ENCODE measurements at regions not wholly inside any gene's neighbourhood (a gene's known extent, or its start where the extent isn't known, plus 50 kb on each side); places are given as distances from the start of the nearest gene placed in this dataset.

DNA sequence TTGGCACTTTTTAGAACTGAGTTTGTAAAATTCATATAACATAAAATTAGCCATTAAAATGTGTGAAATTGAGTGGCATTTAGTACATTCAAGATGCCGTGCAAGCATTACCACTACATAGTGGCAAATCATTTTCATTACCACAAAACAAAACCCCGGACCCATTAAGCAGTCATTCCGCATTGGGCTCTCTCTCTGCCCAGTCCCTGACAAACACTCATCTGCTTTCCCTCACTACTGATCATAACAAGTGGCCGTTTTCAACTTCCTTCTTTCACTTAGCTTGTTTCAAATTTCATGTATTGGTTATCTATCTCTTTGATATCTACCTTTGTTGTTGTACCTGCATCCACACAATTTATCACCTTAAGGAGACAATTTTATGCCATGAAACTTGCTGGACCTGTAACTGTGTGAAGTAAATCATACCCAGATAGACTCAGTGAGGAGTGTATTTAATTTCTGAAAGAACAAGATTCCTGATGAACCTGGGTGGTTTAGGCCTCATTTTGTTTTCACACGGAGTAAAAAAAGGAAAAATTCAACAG lies 202.1 kb downstream of the OR13H1 start:
- DNase-seq (ENCODE audit: low read depth): no peak
- TF ChIP-seq, protein P1, sequence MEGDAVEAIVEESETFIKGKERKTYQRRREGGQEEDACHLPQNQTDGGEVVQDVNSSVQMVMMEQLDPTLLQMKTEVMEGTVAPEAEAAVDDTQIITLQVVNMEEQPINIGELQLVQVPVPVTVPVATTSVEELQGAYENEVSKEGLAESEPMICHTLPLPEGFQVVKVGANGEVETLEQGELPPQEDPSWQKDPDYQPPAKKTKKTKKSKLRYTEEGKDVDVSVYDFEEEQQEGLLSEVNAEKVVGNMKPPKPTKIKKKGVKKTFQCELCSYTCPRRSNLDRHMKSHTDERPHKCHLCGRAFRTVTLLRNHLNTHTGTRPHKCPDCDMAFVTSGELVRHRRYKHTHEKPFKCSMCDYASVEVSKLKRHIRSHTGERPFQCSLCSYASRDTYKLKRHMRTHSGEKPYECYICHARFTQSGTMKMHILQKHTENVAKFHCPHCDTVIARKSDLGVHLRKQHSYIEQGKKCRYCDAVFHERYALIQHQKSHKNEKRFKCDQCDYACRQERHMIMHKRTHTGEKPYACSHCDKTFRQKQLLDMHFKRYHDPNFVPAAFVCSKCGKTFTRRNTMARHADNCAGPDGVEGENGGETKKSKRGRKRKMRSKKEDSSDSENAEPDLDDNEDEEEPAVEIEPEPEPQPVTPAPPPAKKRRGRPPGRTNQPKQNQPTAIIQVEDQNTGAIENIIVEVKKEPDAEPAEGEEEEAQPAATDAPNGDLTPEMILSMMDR (IDR thresholded peaks at IDR 0.05; ENCODE audit: low read length, missing control alignments): no peak
- no peak overlapping the region for H3K4me3 ChIP-seq (replicated peaks; ENCODE audit: low read depth, low read length)

DNA sequence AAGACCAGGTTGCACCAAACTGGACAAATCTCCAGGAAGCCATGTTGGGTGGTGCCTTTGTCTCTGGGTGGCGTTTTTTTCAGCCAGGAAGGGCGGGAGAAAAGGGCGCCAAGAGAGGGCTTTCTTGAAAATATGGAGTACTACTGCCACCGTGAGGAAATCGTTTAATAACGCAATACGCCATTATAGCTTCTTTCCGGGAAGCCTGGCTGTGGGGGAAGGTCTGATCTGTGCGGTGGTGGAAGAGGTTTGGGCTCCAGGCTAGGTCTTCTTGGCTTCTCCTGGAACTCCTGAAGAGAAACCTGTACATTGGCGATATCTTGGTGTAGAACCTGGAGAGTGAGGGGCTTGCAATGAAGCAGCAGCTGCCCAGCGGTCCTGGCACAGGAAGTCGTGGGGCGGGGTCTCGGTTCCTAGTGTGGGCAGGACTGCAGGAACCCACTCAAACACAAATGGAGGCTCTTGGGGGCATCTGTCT lies 202.7 kb downstream of the OR13H1 start:
- H3K4me3 ChIP-seq (replicated peaks; ENCODE audit: low read depth, low read length): no peak overlapping the region
- DNase-seq (ENCODE audit: low read depth): no peak
- TF ChIP-seq, protein P1 (IDR thresholded peaks at IDR 0.05; ENCODE audit: low read length, missing control alignments): no peak

DNA sequence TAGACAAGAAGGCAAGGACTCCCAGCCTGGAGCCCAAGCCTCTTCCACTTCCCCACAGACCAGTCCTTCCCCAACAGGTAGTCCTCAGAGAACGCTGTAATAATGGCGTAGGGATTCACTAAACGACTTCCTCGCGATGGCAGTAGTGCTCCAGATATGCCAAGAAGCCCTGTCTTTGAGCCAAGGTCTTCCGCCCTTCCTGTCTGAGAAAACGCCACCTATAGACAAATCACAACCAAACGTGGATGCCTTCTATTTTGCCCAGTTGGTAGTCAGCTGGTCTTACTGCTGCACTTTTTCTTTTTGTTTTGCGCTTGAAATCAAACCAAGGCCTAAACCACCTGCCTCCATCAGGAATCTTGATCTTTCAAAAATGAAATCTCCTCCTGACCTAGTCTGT lies 203.3 kb downstream of the OR13H1 start:
- TF ChIP-seq, protein P1 (IDR thresholded peaks at IDR 0.05; ENCODE audit: low read length, missing control alignments): no peak
- no peak for DNase-seq (ENCODE audit: low read depth)
- no peak overlapping the region for H3K4me3 ChIP-seq (replicated peaks; ENCODE audit: low read depth, low read length)

DNA sequence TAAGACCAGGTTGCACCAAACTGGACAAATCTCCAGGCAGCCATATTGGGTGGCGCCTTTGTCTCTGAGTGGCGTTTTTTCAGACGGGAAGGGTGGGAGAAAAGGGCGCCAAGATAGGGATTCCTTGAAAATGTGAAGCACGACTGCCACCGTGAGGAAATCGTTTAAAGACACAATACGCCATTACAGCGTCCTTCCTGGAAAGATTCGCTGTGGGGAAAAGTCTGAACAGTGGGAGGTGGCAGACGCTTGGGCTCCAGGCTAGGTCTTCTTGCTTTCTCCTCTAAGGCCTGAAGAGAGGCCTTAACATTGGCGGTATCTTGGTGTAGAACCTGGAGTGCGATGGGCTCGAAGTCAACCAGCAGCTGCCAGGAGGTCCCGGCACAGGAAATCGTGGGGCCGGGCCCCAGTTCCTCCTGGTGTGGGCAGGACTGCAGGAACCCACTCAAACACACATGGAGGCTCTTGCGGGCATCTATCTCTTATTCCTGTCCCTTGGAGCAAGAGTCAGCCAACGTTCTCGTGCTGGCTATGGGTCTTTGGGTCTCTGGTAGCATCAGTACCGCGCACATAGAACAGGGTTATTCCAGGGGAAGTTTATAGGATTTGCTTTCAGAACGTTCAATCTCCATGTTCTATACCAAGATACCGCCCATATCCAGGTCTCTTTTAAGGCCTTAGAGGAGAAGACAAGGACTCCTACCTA lies 208.8 kb downstream of the OR13H1 start:
- DNase-seq (ENCODE audit: low read depth): no peak
- TF ChIP-seq, protein P1 (IDR thresholded peaks at IDR 0.05; ENCODE audit: low read length, missing control alignments): no peak
- H3K4me3 ChIP-seq (replicated peaks; ENCODE audit: low read depth, low read length): no peak overlapping the region

DNA sequence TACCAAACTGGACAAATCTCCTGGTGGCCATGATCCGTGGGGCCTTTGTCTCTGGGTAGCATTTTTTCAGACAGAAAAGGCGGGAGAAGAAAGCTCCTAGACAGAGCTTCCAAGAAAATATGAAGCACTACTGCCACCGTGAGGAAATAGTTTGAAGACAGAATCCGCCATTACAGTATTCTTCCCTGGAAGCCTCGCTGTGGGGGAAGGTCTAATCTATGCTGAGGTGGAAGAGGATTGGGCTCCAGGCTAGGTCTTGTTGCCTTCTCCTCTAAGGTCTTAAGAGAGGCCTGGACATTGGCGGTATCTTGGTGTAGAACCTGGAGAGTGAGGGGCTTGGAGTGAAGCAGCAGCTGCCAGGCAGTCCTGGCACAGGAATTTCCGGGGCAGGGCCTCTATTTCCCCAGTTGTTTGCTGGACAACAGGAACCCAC lies 218.9 kb downstream of the OR13H1 start:
- no peak for DNase-seq (ENCODE audit: low read depth)
- TF ChIP-seq, protein P1 (IDR thresholded peaks at IDR 0.05; ENCODE audit: low read length, missing control alignments): no peak
- H3K4me3 ChIP-seq (replicated peaks; ENCODE audit: low read depth, low read length): no peak overlapping the region

DNA sequence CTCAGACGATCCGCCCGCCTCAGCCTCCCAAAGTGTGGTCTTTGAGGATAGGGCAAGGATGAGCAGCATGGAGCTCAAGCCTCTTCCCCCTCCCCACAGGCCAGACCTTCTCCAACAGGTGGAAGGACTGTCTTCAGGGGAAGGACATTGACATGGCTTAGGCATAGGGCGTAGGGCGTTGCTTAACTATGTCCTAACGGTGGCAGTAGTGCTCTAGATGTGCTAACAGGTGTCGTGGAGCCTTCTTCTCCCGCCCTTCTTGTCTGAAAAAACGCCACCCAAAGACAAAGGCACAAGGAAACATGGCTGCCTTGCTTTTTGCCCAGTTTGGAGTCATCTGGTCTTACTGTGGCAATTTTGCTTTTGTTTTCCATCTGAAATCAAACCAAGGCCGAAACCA lies 219.8 kb downstream of the OR13H1 start:
- no peak overlapping the region for H3K4me3 ChIP-seq (replicated peaks; ENCODE audit: low read depth, low read length)
- no peak for DNase-seq (ENCODE audit: low read depth)
- TF ChIP-seq, protein P1 (IDR thresholded peaks at IDR 0.05; ENCODE audit: low read length, missing control alignments): no peak

DNA sequence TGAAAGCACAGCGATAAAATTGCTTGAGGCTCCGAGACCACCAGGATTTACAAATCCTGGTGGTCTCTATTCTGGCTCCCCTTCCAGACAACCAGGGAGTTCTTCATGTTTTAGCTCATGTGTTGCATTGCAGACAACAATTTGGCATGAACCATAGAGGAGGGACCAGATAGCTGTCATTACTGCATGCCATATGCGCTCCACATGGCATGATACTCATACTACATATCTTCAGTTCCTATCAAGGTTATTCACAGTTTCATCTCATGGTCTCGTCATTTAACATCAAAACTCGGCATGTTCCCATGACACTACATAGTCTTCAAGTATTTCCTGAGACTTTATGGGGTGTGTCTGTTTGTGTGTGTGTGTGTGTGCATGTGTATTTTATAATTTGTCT lies 220.3 kb downstream of the OR13H1 start:
- no peak for DNase-seq (ENCODE audit: low read depth)
- H3K4me3 ChIP-seq (replicated peaks; ENCODE audit: low read depth, low read length): no peak overlapping the region
- TF ChIP-seq, protein P1 (IDR thresholded peaks at IDR 0.05; ENCODE audit: low read length, missing control alignments): no peak

Measured in fibroblast of pulmonary artery (primary cell).